K562 (cell line): ENCODE measurements at regions not wholly inside any gene's neighbourhood (a gene's known extent, or its start where the extent isn't known, plus 50 kb on each side); places are given as distances from the start of the nearest gene placed in this dataset.

ENCODE experiments used
- ATAC-seq: fragments of 200-7000 bp; cut with Tn5 transposase; 3 replicates; pipeline ENCODE4 v1.9.1; 2020; ENCODE audit warnings: moderate library complexity
- BruUV-seq: library from RNA; stranded (reverse); fragments of 400-500 nt; replicated peaks from 2 replicates; lab custom pipeline; 2021; lab: Mats Ljungman, UMichigan
- CTCF ChIA-PET: fragments of 300-600 bp; formaldehyde crosslinking; extraction: SDS; loops from one replicate; lab custom pipeline; 2021; ENCODE audit warnings: low intra/inter-chr PET ratio; lab: Yijun Ruan, JAX
- POLR2A ChIA-PET: fragments of 300-600, 350-650 bp; sonication (Branson Sonifier 250); formaldehyde crosslinking; extraction: SDS; loops from one replicate; lab custom pipeline; 2021; ENCODE audit warnings: antibody characterized with exemption, inconsistent platforms; lab: Yijun Ruan, JAX
- DNase-seq, 4 experiments: peaks; one replicate each; pipeline versions ENCODE4 v3.0.0 to v3.0.0-alpha.2; 2011 to 2018; ENCODE audit warnings: low spot score in 3 of 4, mixed read lengths in 3 of 4; ENCODE audit errors: extremely low read depth in 1 of 4
- FAIRE-seq: peaks from 2 replicates; lab custom pipeline; 2011; peaks lifted over from hg19 to GRCh38; lab: Jason Lieb, UNC
- H2AFZ ChIP-seq: 2 replicates; pipeline ENCODE4 v1.6.0; 2011; ENCODE audit warnings: low read depth, low read length, control low read depth, inconsistent platforms
- H3K27ac ChIP-seq: fragments of 200-600 bp; 3 replicates; pipeline ENCODE4 v1.8.0; 2011; ENCODE audit warnings: low read depth, mild to moderate bottlenecking, control low read depth, inconsistent platforms, low read length, moderate library complexity, mixed read lengths; ENCODE audit errors: extremely low read depth
- H3K27me3 ChIP-seq, 2 experiments: fragments of 300-600 bp in 1 of 2; 2 replicates in 1 of 2; 3 replicates in 1 of 2; pipeline versions ENCODE4 v1.6.0 to v1.8.0; 2011; ENCODE audit warnings: inconsistent platforms in 2 of 2, low read length in 2 of 2, mild to moderate bottlenecking in 1 of 2, mixed read lengths in 1 of 2, moderate library complexity in 1 of 2; ENCODE audit not compliant: control insufficient read depth in 2 of 2, insufficient read depth in 2 of 2
- H3K36me3 ChIP-seq: fragments of 300-600 bp; 3 replicates; pipeline ENCODE4 v1.8.0; 2011; ENCODE audit warnings: mild to moderate bottlenecking, low read length, inconsistent platforms; ENCODE audit not compliant: control insufficient read depth, insufficient read depth
- H3K4me1 ChIP-seq, 2 experiments: fragments of 200-600 bp in 1 of 2; replicated peaks in 1 of 2; 2 replicates in 1 of 2; 3 replicates in 1 of 2; pipeline versions ENCODE4 v1.5.1 to v1.8.0; 2011; ENCODE audit warnings: inconsistent platforms in 2 of 2, low read length in 2 of 2, mild to moderate bottlenecking in 1 of 2, mixed read lengths in 1 of 2, moderate library complexity in 1 of 2; ENCODE audit not compliant: control insufficient read depth in 2 of 2, insufficient read depth in 2 of 2
- H3K4me2 ChIP-seq: 2 replicates; pipeline ENCODE4 v1.6.1; 2011; ENCODE audit warnings: low read length, control low read depth, inconsistent platforms, mixed read lengths; ENCODE audit not compliant: insufficient read depth
- H3K4me3 ChIP-seq: fragments of 200-600 bp; sonication (generic), shearing (Covaris generic); 2 replicates; pipeline ENCODE4 v1.5.1; 2016; ENCODE audit warnings: control low read depth, inconsistent platforms
- H3K79me2 ChIP-seq: fragments of 200-600 bp; 3 replicates; pipeline ENCODE4 v1.8.0; 2011; ENCODE audit warnings: low read length, inconsistent platforms; ENCODE audit not compliant: control insufficient read depth, insufficient read depth
- H3K9ac ChIP-seq, 2 experiments: 2 replicates each; pipeline versions ENCODE4 v1.6.0 to v1.6.1; 2011; ENCODE audit warnings: low read depth in 2 of 2, low read length in 2 of 2, control low read depth in 1 of 2, inconsistent platforms in 1 of 2, mild to moderate bottlenecking in 1 of 2, mixed read lengths in 1 of 2; ENCODE audit not compliant: insufficient read depth in 1 of 2
- H3K9me1 ChIP-seq: one replicate; pipeline ENCODE4 v1.6.0; 2011; ENCODE audit warnings: inconsistent platforms, mild to moderate bottlenecking, low read length, moderate library complexity; ENCODE audit not compliant: control insufficient read depth, insufficient read depth
- H3K9me3 ChIP-seq: replicated peaks from 2 replicates; pipeline ENCODE4 v1.5.1; 2011; ENCODE audit warnings: low read depth, low read length, inconsistent platforms; ENCODE audit not compliant: control insufficient read depth, insufficient read depth
- H4K20me1 ChIP-seq: replicated peaks from 2 replicates; pipeline ENCODE4 v1.6.1; 2011; ENCODE audit warnings: low read length, inconsistent platforms, mixed read lengths; ENCODE audit not compliant: control insufficient read depth, insufficient read depth
- GTF2F1 ChIP-seq: IDR thresholded peaks from 2 replicates; pipeline ENCODE4 v1.6.1; 2011; ENCODE audit warnings: low read depth, low read length, improper control_type of control experiment
- HOXB6 ChIP-seq: fragments of 250-450 bp; sonication (Bioruptor Pico); IDR thresholded peaks from 2 replicates; pipeline ENCODE4 v1.5.1; 2022; ENCODE audit warnings: mild to moderate bottlenecking, borderline replicate concordance
- PTBP1 ChIP-seq: fragments of 200-400 bp; formaldehyde crosslinking; IDR thresholded peaks from 2 replicates; pipeline ENCODE4 v1.6.1; 2017; ENCODE audit warnings: low read depth, low read length
- ZNF586 ChIP-seq: fragments of 450-650 bp; formaldehyde crosslinking; conservative IDR thresholded peaks from 2 replicates; pipeline ENCODE4 v1.4.0; 2020; ENCODE audit warnings: mild to moderate bottlenecking, moderate library complexity
- ZNF592 ChIP-seq: fragments of 450-650 bp; IDR thresholded peaks from 2 replicates; pipeline ENCODE4 v1.6.1; 2017; ENCODE audit warnings: antibody characterized with exemption, mild to moderate bottlenecking
- WGBS: fragments of 100-300 bp; shearing (Covaris generic); methylation state at CpG from one replicate; pipeline ENCODE4 v1.1.6; 2016; ENCODE audit warnings: low coverage, mixed read lengths; ENCODE audit not compliant: insufficient coverage; ENCODE audit errors: missing lambda C conversion rate; 5-methylcytosine and 5-hydroxymethylcytosine counted together
- in situ Hi-C: fragments of 300-500 bp; cut with MboI; formaldehyde crosslinking; loops from 4 replicates; pipeline ENCODE4 v1.15.0; 2018; ENCODE audit warnings: inconsistent platforms, mixed read lengths
- intact Hi-C: fragments of 100-400 bp; cut with micrococcal nuclease; formaldehyde crosslinking; loops from 2 replicates; pipeline ENCODE4 v1.14.2; 2022

DNA sequence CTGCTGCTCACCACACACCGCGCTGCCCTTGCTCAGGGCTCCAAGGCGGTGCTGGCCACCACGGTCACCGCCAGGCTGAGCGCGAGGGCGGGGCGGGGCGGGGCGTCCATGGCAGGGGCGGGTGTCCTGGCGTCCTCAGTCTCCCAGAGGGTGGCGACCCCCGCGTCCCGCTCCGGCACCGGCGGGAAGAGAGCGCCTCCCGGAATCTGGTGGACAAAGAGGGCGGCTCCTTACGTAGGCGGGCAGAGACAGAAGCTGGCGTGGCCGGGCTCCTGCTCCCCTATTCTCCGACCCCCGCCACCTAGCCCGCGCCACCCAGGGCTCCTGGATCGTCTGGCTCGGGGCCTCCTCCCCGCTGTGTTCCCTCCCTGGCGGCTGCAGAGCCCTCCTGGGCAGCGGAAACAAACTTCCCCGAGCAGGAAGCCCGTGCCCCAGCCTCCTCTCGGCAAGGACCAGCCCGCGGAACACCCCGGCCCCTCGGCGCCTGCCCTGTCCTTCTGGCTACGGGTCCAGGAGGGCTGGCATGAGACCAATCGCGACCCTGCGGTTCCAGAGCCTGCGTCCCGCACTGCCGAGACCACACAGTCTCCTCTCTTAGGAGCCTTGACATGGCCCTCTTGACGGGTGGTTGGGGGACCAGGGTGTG, 133.8 kb upstream of the ZNF92 start (continued):
- no peak for TF ChIP-seq ZNF586

DNA sequence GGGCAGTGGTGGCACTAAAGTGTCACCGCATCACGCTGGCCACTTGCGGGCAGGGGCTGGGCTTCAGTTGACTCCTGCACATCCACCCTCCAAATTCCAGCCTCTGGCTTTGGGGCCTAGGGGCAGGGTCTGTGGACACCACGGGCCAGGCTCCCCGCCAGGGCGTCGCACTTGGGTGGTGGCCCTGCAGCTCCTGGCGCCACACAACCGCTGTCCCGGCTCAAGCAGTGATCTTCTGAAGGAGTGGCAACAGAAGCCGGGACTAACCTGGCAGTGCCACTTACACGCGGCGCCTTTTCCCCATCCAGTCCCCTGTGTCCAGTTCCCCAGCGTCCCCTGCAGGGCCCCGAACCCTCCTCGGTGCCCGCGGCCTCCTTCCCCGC, 134.3 kb upstream of the ZNF92 start:
- Histone ChIP-seq H2AFZ (no peak overlapping the region), H3K9me3 (no peaks in the 10 kb centered on the region), H3K27me3 (peaks cover 4 to 34% of the 10 kb centered on the region in 2 experiments; a peak in 4 of 5 replicates), H3K27ac (no peak overlapping the region), H3K79me2 (no peaks in the 10 kb centered on the region), H3K4me2 (no peak overlapping the region), H3K9me1 (no peaks in the 10 kb centered on the region), H3K36me3 (no peaks in the 10 kb centered on the region), H4K20me1 (no peaks in the 10 kb centered on the region), H3K9ac (no peak overlapping the region; a peak in 1 of 4 replicates), H3K4me3 (no peak overlapping the region), H3K4me1 (peaks cover 0 to 17% of the 10 kb centered on the region in 2 experiments; a peak in 1 of 5 replicates)
- WGBS = 58% methylated on average over 19 of the region's 20 CpGs
- ChIA-PET POLR2A (no interaction called here), CTCF (no interaction called here)
- no TSS peak for BruUV-seq
- intact Hi-C loops = no loop called here
- in situ Hi-C loops = no loop called here
- FAIRE-seq (no peak), ATAC-seq (no peak), DNase-seq (no peak)
- TF ChIP-seq HOXB6 (CRISPR knock-in tag) (no peak), PTBP1 (no peak), ZNF592 (no peak), GTF2F1 (no peak)
